ENCODE measurements at regions not wholly inside any gene's neighbourhood (a gene's known extent, or its start where the extent isn't known, plus 50 kb on each side); places are given as distances from the start of the nearest gene placed in this dataset.
"Not testable (repeated sequence)": the region's sequence is repeated elsewhere in the genome, so short reads cannot be mapped to it uniquely, and the experiment has no call there.

DNA sequence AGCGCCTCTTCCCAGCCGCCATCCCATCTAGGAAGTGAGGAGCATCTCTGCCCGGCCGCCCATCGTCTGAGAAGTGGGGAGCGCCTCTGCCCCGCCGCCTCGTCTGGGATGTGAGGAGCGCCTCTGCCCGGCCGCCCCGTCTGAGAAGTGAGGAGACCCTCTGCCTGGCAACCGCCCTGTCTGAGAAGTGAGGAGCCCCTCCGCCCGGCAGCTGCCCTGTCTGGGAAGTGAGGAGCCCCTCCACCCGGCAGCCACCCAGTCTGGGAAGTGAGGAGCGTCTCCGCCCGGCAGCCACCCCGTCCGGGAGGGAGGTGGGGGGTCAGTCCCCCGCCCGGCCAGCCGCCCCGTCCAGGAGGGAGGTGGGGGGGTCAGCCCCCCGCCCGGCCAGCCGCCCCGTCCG is 139.4 kb upstream of the ANKRD55 start:
- TF ChIP-seq, protein P1, sequence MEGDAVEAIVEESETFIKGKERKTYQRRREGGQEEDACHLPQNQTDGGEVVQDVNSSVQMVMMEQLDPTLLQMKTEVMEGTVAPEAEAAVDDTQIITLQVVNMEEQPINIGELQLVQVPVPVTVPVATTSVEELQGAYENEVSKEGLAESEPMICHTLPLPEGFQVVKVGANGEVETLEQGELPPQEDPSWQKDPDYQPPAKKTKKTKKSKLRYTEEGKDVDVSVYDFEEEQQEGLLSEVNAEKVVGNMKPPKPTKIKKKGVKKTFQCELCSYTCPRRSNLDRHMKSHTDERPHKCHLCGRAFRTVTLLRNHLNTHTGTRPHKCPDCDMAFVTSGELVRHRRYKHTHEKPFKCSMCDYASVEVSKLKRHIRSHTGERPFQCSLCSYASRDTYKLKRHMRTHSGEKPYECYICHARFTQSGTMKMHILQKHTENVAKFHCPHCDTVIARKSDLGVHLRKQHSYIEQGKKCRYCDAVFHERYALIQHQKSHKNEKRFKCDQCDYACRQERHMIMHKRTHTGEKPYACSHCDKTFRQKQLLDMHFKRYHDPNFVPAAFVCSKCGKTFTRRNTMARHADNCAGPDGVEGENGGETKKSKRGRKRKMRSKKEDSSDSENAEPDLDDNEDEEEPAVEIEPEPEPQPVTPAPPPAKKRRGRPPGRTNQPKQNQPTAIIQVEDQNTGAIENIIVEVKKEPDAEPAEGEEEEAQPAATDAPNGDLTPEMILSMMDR (IDR thresholded peaks at IDR 0.05), result not testable (repeated sequence)
- not testable (repeated sequence) for TF ChIP-seq POLR2A (IDR thresholded peaks at IDR 0.05)

Measured in right lobe of liver (tissue), 4 donors.